ENCODE measurements at regions not wholly inside any gene's neighbourhood (a gene's known extent, or its start where the extent isn't known, plus 50 kb on each side); places are given as distances from the start of the nearest gene placed in this dataset.

GRCh38 chr9:110133608-110134210 is 74.2 kb downstream of the C9orf152 start:
- TF ChIP-seq ISL1 (CRISPR knock-in tag; IDR thresholded peaks at IDR 0.05) (0 out of 2 replicates have a peak, but pooled peaks have one; percentile 28), TSHZ2 (CRISPR knock-in tag; IDR thresholded peaks at IDR 0.05) (no peak)
- ATAC-seq = peak; percentile 68

GRCh38 chr9:110135846-110136245 is 72.1 kb downstream of the C9orf152 start:
- TF ChIP-seq ZFP30 (CRISPR knock-in tag; IDR thresholded peaks at IDR 0.05) (no peak), CSDC2 (CRISPR knock-in tag; IDR thresholded peaks at IDR 0.05) (no peak), TCF4 (CRISPR knock-in tag; IDR thresholded peaks at IDR 0.05; ENCODE audit: borderline replicate concordance) (no peak), ZC3H10 (CRISPR knock-in tag; IDR thresholded peaks at IDR 0.05) (no peak), CSRNP3 (CRISPR knock-in tag; IDR thresholded peaks at IDR 0.05) (no peak), RARB (CRISPR knock-in tag; IDR thresholded peaks at IDR 0.05) (no peak), TOX (CRISPR knock-in tag; IDR thresholded peaks at IDR 0.05; ENCODE audit: borderline replicate concordance) (no peak), ISL1 (CRISPR knock-in tag; IDR thresholded peaks at IDR 0.05) (no peak), CREB5 (CRISPR knock-in tag; IDR thresholded peaks at IDR 0.05; ENCODE audit: low read depth) (no peak)

GRCh38 chr9:110136802-110137201 is 71.2 kb downstream of the C9orf152 start:
- ATAC-seq = no peak
- TF ChIP-seq CREB5 (CRISPR knock-in tag; IDR thresholded peaks at IDR 0.05; ENCODE audit: low read depth) (no peak), CSRNP3 (CRISPR knock-in tag; IDR thresholded peaks at IDR 0.05) (no peak), ISL1 (CRISPR knock-in tag; IDR thresholded peaks at IDR 0.05) (no peak), ZNF8 (CRISPR knock-in tag; IDR thresholded peaks at IDR 0.05) (no peak), ZNF565 (CRISPR knock-in tag; conservative IDR thresholded peaks at IDR 0.05; ENCODE audit: low read depth) (no peak), OSR1 (CRISPR knock-in tag; IDR thresholded peaks at IDR 0.05) (no peak), ZFP30 (CRISPR knock-in tag; IDR thresholded peaks at IDR 0.05) (no peak), POU6F1 (CRISPR knock-in tag; IDR thresholded peaks at IDR 0.05; ENCODE audit: borderline replicate concordance, low read depth) (no peak), CSDC2 (CRISPR knock-in tag; IDR thresholded peaks at IDR 0.05) (no peak), TOX (CRISPR knock-in tag; IDR thresholded peaks at IDR 0.05; ENCODE audit: borderline replicate concordance) (no peak), TCF4 (CRISPR knock-in tag; IDR thresholded peaks at IDR 0.05; ENCODE audit: borderline replicate concordance) (no peak), ZC3H10 (CRISPR knock-in tag; IDR thresholded peaks at IDR 0.05) (no peak), ZNF70 (CRISPR knock-in tag; IDR thresholded peaks at IDR 0.05) (no peak)

More at GRCh38 chr9:110135846-110136245, 72.1 kb downstream of the C9orf152 start:
- ATAC-seq = no peak

- ATAC-seq = no peak
- TF ChIP-seq CSDC2 (CRISPR knock-in tag; IDR thresholded peaks at IDR 0.05) (no peak), RARB (CRISPR knock-in tag; IDR thresholded peaks at IDR 0.05) (no peak), ZNF70 (CRISPR knock-in tag; IDR thresholded peaks at IDR 0.05) (no peak), ZC3H10 (CRISPR knock-in tag; IDR thresholded peaks at IDR 0.05) (no peak), ARNTL (CRISPR knock-in tag; IDR thresholded peaks at IDR 0.05; ENCODE audit: borderline replicate concordance, low read depth) (no peak), CREB5 (CRISPR knock-in tag; IDR thresholded peaks at IDR 0.05; ENCODE audit: low read depth) (no peak), ZNF565 (CRISPR knock-in tag; conservative IDR thresholded peaks at IDR 0.05; ENCODE audit: low read depth) (no peak)
Measured at GRCh38 chr9:110140276-110140675, 67.7 kb downstream of the C9orf152 start.
